PC-3 (cell line): ENCODE measurements at regions not wholly inside any gene's neighbourhood (a gene's known extent, or its start where the extent isn't known, plus 50 kb on each side); places are given as distances from the start of the nearest gene placed in this dataset.

Source experiments
- ATAC-seq: fragments of 200-7000 bp; cut with Tn5 transposase; 2 replicates; pipeline ENCODE4 v1.9.1; 2020; ENCODE audit warnings: mild to moderate bottlenecking, moderate library complexity
- BruUV-seq: library from RNA; stranded (reverse); fragments of 400-500 nt; replicated peaks from 2 replicates; lab custom pipeline; 2021; lab: Mats Ljungman, UMichigan
- CTCF ChIA-PET: fragments of 300-600 bp; sonication (Branson Sonifier 250); formaldehyde crosslinking; loops from one replicate; lab custom pipeline; 2022; ENCODE audit warnings: antibody characterized with exemption; lab: Charles Lee
- POLR2A ChIA-PET: fragments of 300-600 bp; sonication (Branson Sonifier 250); formaldehyde crosslinking; loops from one replicate; lab custom pipeline; 2022; ENCODE audit warnings: antibody characterized with exemption; ENCODE audit not compliant: unreplicated experiment; lab: Charles Lee
- DNase-seq: peaks from one replicate; pipeline ENCODE4 v3.0.0-alpha.2; 2015
- H2AFZ ChIP-seq: fragments of 300-600 bp; sonication (generic); 2 replicates; pipeline ENCODE4 v1.6.0; 2016; ENCODE audit warnings: antibody characterized with exemption, low read length
- H3F3A ChIP-seq: fragments of 300-600 bp; sonication (generic); one replicate; pipeline ENCODE4 v1.6.0; 2017; ENCODE audit warnings: antibody characterized with exemption, low read length, control low read depth, mild to moderate bottlenecking; ENCODE audit not compliant: unreplicated experiment
- H3K27ac ChIP-seq: fragments of 300-600 bp; sonication (generic); 2 replicates; pipeline ENCODE4 v1.5.1; 2016; ENCODE audit warnings: mild to moderate bottlenecking, low read length
- H3K27me3 ChIP-seq: fragments of 300-600 bp; sonication (generic); 2 replicates; pipeline ENCODE4 v1.6.1; 2016; ENCODE audit warnings: low read length, mixed read lengths
- H3K36me3 ChIP-seq: fragments of 300-600 bp; sonication (generic); 2 replicates; pipeline ENCODE4 v1.6.1; 2016; ENCODE audit warnings: low read depth, mixed run types, low read length, mixed read lengths
- H3K4me1 ChIP-seq: fragments of 300-600 bp; sonication (generic); 2 replicates; pipeline ENCODE4 v1.5.1; 2016; ENCODE audit warnings: low read length; ENCODE audit not compliant: insufficient read depth
- H3K4me2 ChIP-seq: fragments of 300-600 bp; sonication (generic); 2 replicates; pipeline ENCODE4 v1.6.0; 2016; ENCODE audit warnings: low read length
- H3K4me3 ChIP-seq: fragments of 300-600 bp; sonication (generic); 2 replicates; pipeline ENCODE4 v1.5.1; 2016; ENCODE audit warnings: mild to moderate bottlenecking, low read length, mixed read lengths
- H3K79me2 ChIP-seq: fragments of 300-600 bp; sonication (generic); 2 replicates; pipeline ENCODE4 v1.6.1; 2017; ENCODE audit warnings: low read length, mixed read lengths
- H3K9ac ChIP-seq: fragments of 300-600 bp; sonication (generic); 2 replicates; pipeline ENCODE4 v1.6.0; 2016; ENCODE audit warnings: mild to moderate bottlenecking, low read length
- H3K9me2 ChIP-seq: fragments of 300-600 bp; sonication (generic); replicated peaks from 2 replicates; pipeline ENCODE4 v1.6.1; 2016; ENCODE audit warnings: mixed run types, low read length, mixed read lengths
- H3K9me3 ChIP-seq: fragments of 300-600 bp; sonication (generic); 2 replicates; pipeline ENCODE4 v1.6.1; 2016; ENCODE audit warnings: low read length, mixed read lengths
- H4K20me1 ChIP-seq: fragments of 300-600 bp; sonication (generic); 2 replicates; pipeline ENCODE4 v1.6.1; 2016; ENCODE audit warnings: low read length, mixed read lengths
- EZH2 ChIP-seq: fragments of 300-600 bp; sonication (generic); IDR thresholded peaks from one replicate; pipeline ENCODE4 v1.6.1; 2017; ENCODE audit warnings: antibody characterized with exemption, mild to moderate bottlenecking, low read length; ENCODE audit not compliant: unreplicated experiment
- EZH2phosphoT487 ChIP-seq: fragments of 300-600 bp; sonication (generic); IDR thresholded peaks from 2 replicates; pipeline ENCODE4 v1.6.1; 2018; ENCODE audit warnings: mild to moderate bottlenecking, antibody characterized with exemption, low read length, borderline replicate concordance
- intact Hi-C: fragments of 100-400 bp; cut with micrococcal nuclease; formaldehyde crosslinking; loops from 2 replicates; pipeline ENCODE4 v1.9.0; 2023
- TF ChIP-seq, protein P1 (sequence below): fragments of 300-600 bp; sonication (generic); conservative IDR thresholded peaks from 2 replicates; pipeline ENCODE4 v1.5.1; 2017; ENCODE audit warnings: antibody characterized with exemption, low read depth, mild to moderate bottlenecking, low read length

DNA sequence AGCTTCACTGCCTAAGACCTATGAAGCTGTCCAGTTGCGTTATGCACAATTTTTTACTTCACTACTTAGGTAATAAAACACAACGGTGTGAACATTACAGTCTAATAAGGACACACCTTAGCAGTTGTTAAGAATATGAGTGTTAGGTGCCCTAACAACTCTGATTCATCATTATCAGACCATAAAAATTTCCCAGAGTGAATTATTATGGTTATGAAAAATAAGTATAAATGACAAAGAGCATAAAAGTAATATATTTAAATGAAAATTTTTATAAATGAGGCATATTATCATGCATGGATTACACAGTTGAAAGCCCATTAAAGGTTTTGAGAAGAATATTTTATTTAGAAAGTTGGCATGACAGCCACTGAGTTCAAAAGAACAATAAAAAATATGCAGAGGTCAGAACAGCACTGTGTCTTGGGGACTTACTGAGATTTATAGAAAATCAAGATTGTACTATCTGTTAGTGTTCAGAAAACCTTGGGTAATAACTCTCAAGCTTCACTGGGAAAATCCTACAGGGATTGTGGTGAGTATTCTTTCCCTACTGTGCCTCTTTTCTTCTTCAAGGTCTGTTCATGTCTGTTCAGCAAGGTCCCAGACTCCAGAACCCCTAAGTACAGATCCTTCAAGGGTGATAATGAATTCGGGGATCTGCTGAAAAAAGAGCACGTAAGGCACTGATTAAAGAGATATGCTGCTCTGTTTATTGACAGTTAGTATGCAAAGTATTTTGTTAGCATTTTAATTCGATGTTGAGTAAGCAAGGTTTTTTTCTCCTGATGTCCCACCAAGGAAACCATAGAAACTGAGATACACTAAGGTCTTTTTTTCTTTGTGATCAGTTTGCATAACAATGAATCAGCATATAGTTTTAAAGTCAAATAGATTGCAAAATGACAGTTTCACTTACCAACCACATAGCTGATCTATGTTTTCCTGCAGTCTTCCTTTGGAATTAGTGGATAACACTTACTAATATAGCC is 250.0 kb downstream of the DSEL start:
- peaks cover 7% of the 10 kb centered on the region for H3F3A ChIP-seq
- no peaks in the 10 kb centered on the region for H3K36me3 ChIP-seq
- BruUV-seq: no TSS peak
- no peaks in the 10 kb centered on the region for H4K20me1 ChIP-seq
- no peaks in the 10 kb centered on the region for H3K79me2 ChIP-seq
- ATAC-seq (peak; percentile 48), DNase-seq (peak; percentile 75)
- H2AFZ ChIP-seq: peak overlapping the region; percentile 59
- TF ChIP-seq EZH2 (no peak), EZH2phosphoT487 (no peak)
- TF ChIP-seq, protein P1, sequence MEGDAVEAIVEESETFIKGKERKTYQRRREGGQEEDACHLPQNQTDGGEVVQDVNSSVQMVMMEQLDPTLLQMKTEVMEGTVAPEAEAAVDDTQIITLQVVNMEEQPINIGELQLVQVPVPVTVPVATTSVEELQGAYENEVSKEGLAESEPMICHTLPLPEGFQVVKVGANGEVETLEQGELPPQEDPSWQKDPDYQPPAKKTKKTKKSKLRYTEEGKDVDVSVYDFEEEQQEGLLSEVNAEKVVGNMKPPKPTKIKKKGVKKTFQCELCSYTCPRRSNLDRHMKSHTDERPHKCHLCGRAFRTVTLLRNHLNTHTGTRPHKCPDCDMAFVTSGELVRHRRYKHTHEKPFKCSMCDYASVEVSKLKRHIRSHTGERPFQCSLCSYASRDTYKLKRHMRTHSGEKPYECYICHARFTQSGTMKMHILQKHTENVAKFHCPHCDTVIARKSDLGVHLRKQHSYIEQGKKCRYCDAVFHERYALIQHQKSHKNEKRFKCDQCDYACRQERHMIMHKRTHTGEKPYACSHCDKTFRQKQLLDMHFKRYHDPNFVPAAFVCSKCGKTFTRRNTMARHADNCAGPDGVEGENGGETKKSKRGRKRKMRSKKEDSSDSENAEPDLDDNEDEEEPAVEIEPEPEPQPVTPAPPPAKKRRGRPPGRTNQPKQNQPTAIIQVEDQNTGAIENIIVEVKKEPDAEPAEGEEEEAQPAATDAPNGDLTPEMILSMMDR: no peak
- peak overlapping the region; percentile 96 for H3K27ac ChIP-seq
- intact Hi-C loops: loop anchor here (5.0 kb wide), 2 partner anchors 46 to 49 kb away; no protein-coding TSS in a partner anchor
- H3K27me3 ChIP-seq: no peaks in the 10 kb centered on the region
- H3K4me2 ChIP-seq: peak overlapping the region; percentile 82
- ChIA-PET CTCF (interaction anchor here (0.7 kb wide), 1 partner anchor 249 kb away, joined by 3 read pairs; no protein-coding TSS in a partner anchor), POLR2A (no interaction called here)
- peak overlapping the region; percentile 48 for H3K4me3 ChIP-seq
- no peaks in the 10 kb centered on the region for H3K9me3 ChIP-seq
- no peaks in the 10 kb centered on the region for H3K9me2 ChIP-seq
- H3K9ac ChIP-seq: peak overlapping the region; percentile 74
- H3K4me1 ChIP-seq: peaks cover 56% of the 10 kb centered on the region

DNA sequence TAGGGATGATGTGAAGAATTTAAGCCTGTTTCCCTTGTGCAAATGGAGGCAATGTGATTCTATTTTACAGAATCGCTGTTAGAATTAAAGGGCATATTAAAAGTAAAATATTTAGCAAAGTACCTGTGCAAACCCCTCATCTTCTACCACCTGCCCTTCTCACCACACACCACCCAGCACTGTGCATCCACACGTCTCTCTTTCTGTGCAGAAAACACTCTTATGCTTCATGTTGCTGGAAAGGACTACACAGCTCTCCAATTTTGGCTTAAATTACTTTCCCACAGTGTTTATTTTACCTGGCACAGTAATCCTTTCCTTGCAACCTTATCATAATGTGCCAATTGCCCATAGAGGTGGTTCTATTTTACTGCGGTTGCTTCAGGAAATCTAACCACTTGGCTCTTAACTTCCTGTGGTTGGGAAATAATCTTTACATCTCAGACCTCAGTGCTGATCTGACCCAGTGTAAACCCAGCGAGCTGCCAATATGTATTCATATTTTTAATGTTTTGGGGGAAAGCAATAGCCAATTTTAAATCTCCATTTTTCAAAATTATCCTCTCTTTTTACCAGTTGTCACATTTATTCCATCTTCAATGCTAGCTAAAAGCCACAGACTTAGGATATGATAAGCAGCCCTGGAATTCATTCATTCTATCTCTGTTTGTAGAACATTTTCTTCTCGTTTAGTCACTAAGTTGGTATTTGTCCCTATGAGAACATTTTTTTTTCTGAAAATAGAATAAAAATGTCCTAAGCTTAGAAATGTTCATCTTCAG is 250.9 kb downstream of the DSEL start:
- H3K4me3 ChIP-seq: peak overlapping the region; percentile 48

More for the DNA sequence above, 250.9 kb downstream of the DSEL start:
- Histone ChIP-seq H3K27me3 (no peaks in the 10 kb centered on the region), H3K9ac (peak overlapping the region; percentile 74), H3F3A (peaks cover 7% of the 10 kb centered on the region), H3K27ac (peak overlapping the region; percentile 96), H3K9me2 (no peaks in the 10 kb centered on the region), H2AFZ (0 out of 2 replicates have a peak overlapping the region, but pooled peaks have one; percentile 7), H4K20me1 (no peaks in the 10 kb centered on the region), H3K4me2 (peak overlapping the region; percentile 82), H3K4me1 (peaks cover 55% of the 10 kb centered on the region), H3K36me3 (no peaks in the 10 kb centered on the region), H3K9me3 (no peaks in the 10 kb centered on the region), H3K79me2 (no peaks in the 10 kb centered on the region)
- DNase-seq (peak; percentile 86), ATAC-seq (peak; percentile 66)
- CTCF ChIA-PET: interaction anchor here (0.7 kb wide), 1 partner anchor 250 kb away, joined by 3 read pairs; no protein-coding TSS in a partner anchor
- intact Hi-C loops: loop anchor here (5.0 kb wide), 2 partner anchors 47 to 48 kb away; no protein-coding TSS in a partner anchor
- POLR2A ChIA-PET: interaction anchor here (0.6 kb wide), 1 partner anchor 43 kb away, joined by 5 read pairs; no protein-coding TSS in a partner anchor
- TF ChIP-seq EZH2 (no peak), EZH2phosphoT487 (no peak)
- TF ChIP-seq, protein P1: no peak
- BruUV-seq: no TSS peak
